Eye (tissue), 1 donor: ENCODE measurements at regions not wholly inside any gene's neighbourhood (a gene's known extent, or its start where the extent isn't known, plus 50 kb on each side); places are given as distances from the start of the nearest gene placed in this dataset.
A peak's percentile ranks its signal among the peaks of the same experiment; 100 is the strongest.

Source experiments
- DNase-seq: peaks from one replicate; pipeline ENCODE4 v3.0.0-alpha.2; 2015

DNA sequence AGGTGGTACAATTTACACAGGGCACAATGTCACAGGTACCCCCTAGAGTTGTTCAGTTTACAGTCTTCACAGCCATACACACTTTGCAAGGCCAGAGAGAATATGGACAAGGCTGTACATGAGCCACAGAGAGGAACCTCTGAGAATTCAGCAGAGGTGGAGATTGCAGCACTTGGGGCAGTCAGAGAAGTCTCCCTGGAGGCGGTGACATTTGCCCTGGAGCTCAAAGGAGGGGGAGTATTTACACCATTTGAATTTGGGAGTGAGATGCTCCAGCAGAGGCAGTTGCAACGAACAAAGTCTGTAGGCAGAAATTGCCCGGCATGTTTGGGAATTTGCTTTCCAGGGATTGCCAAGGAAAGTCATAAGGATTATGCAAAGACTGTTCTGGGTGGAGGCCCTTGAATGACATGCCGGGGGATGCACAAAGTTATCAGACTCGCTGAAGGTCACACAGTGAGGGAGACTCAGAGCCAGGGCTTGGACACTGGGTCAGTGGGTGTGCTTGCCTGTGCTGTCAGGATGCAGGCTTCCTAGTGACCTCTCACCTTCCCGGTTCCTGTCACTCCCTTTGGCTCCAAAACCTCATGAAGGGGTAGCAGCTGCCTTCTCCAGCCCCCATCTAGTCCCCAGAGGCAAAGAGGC, 160.7 kb upstream of the PCBD1 start:
- no peak for DNase-seq

GRCh38 chr10:71049994-71050393, 161.6 kb upstream of the PCBD1 start:
- no peak for DNase-seq

DNA sequence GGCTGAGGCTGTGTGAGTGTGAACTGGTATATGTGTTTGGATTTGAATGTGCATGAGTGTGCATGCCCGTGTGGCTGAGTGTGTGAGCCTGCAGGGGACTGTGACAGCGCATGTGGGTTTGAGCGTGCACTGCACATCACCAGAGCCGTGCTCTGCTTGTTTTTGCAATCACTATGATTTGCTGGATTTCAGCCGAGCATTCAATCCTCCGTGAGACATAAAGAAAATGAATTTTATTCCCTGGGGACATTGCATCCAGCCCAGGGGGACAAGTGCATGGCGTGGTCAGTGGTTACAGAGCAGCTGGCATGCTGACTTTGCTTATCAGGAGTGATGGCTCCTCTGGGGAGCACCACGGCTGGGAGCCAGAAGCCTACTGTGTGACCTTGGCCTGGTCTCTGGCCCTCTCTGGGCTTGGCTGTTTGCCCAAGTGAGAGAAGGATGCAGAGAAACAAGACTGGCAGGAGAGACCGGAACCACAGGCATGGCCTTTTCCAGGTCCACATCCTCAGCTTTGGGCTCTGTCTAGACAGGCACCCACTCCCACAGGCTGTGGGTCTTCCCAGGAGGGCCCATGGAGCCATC, 160.2 kb upstream of the UNC5B start:
- DNase-seq, result no peak

GRCh38 chr10:71052708-71053107, 159.7 kb upstream of the UNC5B start:
- no peak for DNase-seq

DNA sequence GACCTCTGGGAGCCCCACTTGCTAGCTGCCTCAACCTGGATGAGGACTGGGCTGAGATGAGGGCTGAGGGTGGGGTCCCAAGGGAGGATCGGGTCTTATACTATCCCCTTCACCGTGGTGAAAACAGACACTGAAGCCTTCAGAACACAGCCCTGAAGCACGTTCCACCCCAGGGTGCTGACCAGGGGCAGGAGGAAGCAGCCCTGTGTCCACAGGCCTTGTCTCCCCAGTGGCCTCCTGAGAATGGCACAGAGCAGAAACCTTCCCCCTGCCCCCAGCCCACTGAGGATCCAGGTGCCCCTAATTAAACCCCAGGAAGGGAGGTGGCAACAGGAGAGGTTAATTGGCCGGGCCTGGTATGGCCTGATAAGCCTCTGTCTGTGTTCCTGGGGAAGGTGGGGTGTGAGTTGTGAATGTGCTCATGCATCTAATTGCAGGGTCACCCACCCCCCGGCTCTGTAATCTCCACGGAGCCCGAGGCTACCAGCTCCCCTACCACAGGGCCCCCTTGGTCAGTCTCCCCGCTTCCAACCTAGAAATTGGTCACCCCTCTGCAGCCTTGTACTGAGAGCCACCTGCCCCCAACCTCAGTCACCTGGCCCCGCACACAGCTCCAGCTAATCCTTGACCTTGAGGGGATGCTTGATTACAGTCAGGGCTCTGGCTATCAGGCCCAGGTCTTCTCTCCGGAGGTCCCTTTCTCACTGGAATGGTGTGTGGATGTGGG, 159.0 kb upstream of the UNC5B start:
- no peak for DNase-seq

GRCh38 chr10:71058308-71058707, 154.1 kb upstream of the UNC5B start:
- no peak for DNase-seq

GRCh38 chr10:71059054-71059818, 153.1 kb upstream of the UNC5B start:
- DNase-seq, result peak; percentile 65

DNA sequence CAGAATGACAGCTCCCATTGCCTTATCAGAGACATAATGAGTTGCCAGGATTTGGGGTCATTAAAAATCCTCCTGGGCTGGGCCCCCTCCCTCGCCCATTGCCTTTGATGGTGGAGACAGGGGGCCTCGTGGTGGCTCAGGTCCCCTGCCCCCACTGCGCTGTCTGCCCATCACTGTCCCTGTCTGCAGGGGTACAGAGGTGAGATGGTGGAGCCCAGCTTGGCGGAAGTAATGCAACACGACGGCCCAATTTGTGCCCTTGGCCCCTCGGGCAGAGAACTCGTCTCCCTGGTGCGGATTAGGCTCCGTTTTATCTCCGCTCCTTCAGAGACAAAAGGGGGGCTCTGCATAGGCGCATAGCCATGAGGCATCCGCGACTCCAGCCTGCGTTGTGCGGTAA, 152.4 kb upstream of the UNC5B start:
- peak; percentile 78 for DNase-seq

DNA sequence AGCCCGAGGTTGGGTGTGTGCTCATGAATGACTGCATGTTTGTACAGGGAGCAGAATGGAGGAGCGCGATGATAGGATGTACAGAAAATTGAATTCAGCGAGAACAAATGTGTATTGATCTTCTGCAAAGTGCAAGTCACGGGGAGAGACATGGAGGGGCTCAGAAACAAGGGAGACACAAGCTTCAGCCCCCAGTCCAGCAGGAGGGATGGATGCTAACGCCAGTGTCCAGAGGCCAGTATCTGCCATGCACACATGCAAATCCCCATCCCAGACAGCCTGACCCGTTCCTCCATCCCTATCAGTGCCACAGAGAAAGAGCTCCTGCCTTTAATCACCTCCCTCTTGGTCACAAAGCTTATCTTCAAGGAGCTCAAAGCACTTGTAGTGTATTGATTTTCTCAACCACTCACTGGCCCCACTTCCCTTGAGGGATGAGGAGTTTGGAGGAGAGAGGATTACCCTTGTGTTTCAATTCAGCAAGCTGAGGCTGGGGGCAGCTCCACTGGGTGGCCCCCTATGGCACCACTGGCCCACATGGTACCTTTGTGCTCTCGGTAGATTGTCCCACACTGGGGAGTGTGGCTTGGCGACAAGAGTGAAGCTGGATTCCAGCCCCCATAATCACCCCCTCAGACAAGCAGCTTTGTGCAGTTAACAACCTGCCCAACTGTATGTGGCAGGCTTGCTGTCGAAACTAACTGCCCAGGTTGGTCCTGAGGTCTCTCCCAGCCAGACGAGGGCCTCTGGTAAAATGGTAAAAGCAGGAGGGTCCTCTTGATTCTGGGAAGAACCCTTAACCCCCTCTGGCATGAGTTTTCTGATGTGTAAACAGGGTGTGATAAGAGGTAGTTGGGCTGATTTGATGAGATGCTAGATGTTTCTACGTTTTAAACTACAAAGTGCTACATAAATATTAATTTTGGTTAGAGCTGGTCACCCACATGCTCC, 151.6 kb upstream of the UNC5B start:
- DNase-seq, result peak; percentile 73

- DNase-seq, result no peak
Measured at GRCh38 chr10:71061472-71061871, 150.9 kb upstream of the UNC5B start.

- DNase-seq, result no peak
Measured at GRCh38 chr10:71062156-71062555, 150.2 kb upstream of the UNC5B start.

GRCh38 chr10:71063401-71063800, 149.0 kb upstream of the UNC5B start:
- no peak for DNase-seq

DNA sequence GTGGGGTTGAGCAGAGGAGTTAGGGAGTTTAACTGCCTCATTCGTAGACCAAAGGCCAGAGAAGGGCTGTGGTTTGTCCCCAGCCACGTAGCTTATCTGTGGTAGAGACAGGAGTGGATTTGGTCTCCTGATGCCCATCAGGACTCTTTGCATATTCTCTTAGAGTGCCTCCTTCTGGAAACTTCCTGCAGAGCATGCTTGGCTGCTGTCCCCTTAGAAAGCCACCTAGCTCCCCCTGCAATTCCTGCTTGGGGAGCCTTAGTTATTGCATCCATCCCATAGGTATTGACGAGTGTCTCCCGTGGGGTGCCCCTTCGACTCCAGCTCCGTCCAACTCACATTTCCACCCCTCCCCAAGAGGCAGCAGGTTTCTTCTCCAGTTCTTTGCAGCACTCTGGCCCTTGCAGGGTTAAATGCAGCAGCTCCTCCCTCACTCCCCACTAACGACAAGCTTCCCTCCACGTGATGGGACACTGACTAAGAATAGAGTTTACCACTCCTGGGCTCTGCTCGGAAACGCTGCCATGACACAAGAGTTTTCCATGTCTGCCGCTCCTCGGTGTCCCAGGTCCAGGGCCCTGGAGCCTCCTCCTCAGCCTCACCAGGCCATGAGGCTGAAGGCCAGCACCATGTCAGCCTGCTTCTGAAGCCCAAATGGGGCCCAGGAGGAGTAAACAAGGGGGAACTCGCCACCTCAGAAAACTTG, 147.8 kb upstream of the UNC5B start:
- DNase-seq, result no peak

- peak; percentile 6 for DNase-seq
Measured at GRCh38 chr10:71065659-71066058, 146.7 kb upstream of the UNC5B start.

DNA sequence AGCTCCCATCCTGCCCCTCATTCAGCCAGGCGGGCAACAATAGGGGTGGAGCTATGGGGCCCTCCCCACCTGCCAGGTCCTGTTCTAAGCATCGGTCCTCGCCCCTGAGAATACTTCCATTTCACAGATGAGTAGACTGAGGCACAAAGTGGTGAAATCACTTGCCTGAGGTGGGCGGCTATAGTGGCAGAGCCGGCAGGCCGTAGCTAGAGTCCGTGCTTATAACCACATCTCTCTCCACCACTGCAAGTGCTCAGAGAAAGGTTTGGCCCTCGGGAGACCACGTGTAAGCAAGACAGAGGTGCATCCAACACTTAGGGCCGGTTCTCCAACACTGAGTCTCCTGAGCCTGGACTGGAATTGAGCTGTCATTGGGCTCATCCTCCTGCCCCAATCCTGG, 145.8 kb upstream of the UNC5B start:
- DNase-seq, result no peak

DNA sequence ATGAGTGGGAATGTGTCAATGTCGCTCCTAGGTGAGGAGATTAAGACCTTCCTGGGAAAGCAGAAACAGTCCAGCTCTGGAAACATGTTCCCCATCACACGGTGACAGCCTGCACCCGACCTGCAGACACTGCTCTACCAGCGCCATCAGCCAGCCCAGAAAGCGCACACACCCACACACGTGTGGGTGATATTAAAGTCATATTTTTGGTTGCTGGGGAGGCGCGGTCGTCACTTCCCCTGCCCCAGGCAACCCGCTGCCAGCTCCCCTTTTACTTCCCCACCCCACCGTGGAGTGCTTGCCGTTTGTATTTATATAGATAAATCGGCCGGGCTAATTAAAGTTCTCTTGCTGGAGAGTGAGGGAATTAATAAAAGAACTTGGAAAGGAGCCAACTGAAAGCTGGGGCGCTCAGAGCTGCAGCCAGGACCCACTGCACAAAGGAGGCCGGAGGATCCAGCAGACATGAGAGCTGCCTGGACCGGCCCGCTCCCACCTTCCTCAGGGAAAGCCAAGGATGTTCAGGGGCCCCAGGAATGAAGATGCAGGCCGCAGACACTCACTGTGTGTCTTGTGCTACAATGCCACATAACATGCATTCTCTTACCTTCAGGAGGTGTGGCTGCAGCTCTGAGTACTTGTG, 145.2 kb upstream of the UNC5B start:
- DNase-seq, result peak; percentile 63

DNA sequence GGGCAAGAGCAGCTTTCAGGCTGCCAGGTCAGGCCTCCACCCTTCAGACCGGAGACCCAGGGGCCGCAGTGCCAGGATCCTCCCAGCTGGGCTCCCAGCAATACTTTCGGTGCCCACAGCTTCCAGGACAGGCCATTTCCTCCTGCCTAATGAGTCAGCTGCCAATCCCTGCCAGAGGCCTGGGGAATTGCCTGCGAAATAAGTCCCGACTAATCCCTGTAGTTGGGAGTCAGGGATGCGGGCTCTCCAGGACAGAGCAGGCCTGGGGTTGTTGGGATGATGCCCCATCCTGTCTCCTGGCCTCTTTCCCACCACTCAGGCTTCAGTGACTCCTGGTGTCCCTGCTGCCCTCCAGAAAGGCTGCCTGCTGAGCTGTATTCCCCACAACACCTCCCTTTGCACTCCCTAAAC, 143.5 kb upstream of the UNC5B start:
- DNase-seq, result peak; percentile 11

DNA sequence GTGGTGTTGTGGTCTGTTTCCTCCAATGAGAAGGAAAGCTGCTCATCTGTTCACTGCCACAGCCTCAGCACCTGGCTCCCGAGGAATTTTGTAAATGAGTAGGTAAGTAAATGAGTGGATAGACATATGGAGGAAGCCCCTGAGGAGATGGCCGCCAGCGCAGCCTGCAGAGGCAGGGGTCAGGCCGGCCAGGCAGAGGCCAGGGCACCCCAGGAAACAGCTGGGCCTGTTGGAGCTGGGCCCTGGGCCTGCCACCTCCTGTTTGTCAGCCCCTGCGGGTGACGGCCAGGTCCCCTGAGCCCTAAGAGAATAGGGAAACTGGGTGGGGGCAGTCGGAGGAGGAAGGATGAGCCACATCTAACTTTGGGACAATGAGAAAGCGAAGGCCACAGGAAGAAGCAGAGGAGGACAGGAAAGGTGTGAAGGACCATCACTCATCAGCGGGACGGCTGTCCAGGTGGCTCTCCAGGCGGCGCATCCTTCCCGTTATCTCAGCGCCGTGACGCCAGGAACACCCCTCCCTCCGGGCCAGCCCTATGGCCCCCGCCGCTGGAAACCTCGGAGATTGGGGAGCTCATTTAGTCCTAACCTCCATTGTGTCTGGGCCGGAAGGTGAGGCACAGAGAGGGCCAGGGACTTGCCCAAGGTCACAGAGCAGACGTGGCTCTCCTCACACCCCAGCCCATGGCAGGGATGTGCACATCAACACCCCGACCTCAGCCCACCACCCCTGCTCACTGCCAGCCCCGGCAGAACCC, 142.3 kb upstream of the UNC5B start:
- no peak for DNase-seq

- no peak for DNase-seq
Measured at GRCh38 chr10:71070741-71071140, 141.6 kb upstream of the UNC5B start.

DNA sequence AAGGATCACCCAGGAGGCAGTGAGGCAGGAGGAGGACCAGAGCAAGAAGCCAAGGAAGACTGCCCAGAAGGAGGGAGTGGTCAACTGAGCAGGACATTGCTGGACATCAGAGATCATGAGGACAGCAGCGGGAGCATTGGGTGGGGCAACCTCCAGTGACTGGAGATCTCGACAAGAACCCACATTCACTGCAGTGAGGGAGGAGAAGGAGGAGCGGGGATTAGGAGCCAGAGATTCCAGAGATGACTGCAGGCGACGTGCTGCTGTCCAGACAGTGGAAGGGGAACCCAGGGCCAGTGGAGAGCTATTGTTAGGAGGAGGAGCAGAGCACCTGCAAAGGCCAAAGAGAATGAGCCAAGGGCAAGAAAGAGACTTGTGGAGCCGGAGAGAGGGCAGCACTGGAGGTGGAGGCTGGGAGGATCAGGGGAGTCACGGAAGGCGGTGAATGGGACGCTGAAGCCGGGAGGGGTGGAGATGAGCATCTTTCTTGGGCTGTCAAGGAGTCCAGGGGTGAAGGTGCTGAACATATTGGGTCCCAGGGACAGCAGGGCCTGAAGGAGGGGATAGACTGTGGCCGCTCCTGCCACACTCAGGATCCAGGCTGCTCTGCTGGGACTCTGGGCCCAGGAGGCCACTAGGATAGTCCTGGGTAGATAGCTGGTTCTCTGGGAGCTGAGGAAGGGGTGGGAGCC, 140.1 kb upstream of the UNC5B start:
- no peak for DNase-seq
